Peyer's patch (tissue), 4 donors: ENCODE measurements at regions not wholly inside any gene's neighbourhood (a gene's known extent, or its start where the extent isn't known, plus 50 kb on each side); places are given as distances from the start of the nearest gene placed in this dataset.

Experiments used
- DNase-seq, 3 donors: peaks; one replicate each; pipeline ENCODE4 v3.0.0-alpha.2; 2017 to 2019
- H3K27ac ChIP-seq, 4 donors: fragments of 200-600 bp; sonication (generic); one replicate each; pipeline ENCODE4 v1.5.1; 2016 to 2019
- H3K27me3 ChIP-seq, 2 donors: fragments of 200-600 bp; sonication (generic); one replicate each; pipeline ENCODE4 v1.5.1; 2019
- H3K36me3 ChIP-seq, 3 donors: fragments of 200-600 bp; sonication (generic); one replicate each; pipeline ENCODE4 v1.5.1; 2016 to 2019
- H3K4me1 ChIP-seq, 4 donors: fragments of 200-600 bp; sonication (generic); one replicate each; pipeline ENCODE4 v1.5.1; 2016 to 2019
- H3K4me3 ChIP-seq, 4 donors: fragments of 200-600 bp; sonication (generic); 1 replicate in 3 of 4; 2 replicates in 1 of 4; pipeline ENCODE4 v1.5.1; 2016 to 2019; ENCODE audit warnings: mild to moderate bottlenecking in 1 of 4
- H3K9me3 ChIP-seq, 4 donors: fragments of 200-600 bp; sonication (generic); one replicate each; pipeline ENCODE4 v1.5.1; 2016 to 2019; ENCODE audit warnings: mild to moderate bottlenecking in 1 of 4
- CTCF ChIP-seq, 6 experiments: fragments of 450-650 bp in 4 of 6; fragments of 200-600 bp in 2 of 6; sonication (generic) in 1 of 6; IDR thresholded peaks; one replicate each; pipeline ENCODE4 v1.5.1; 2017 to 2019; ENCODE audit warnings: antibody characterized with exemption in 6 of 6, mild to moderate bottlenecking in 3 of 6, moderate library complexity in 1 of 6
- POLR2A ChIP-seq, 2 donors: fragments of 450-650 bp; IDR thresholded peaks; one replicate each; pipeline ENCODE4 v1.5.1; 2017; ENCODE audit warnings: antibody characterized with exemption in 2 of 2, mild to moderate bottlenecking in 2 of 2, moderate library complexity in 2 of 2

- TF ChIP-seq CTCF (IDR thresholded peaks at IDR 0.05) (no peak), POLR2A (IDR thresholded peaks at IDR 0.05) (no peak)
- H3K4me3 ChIP-seq: no peak overlapping the region
- peaks cover 0 to 11% (median 0%) of the 10 kb centered on the region in 4 donors for H3K9me3 ChIP-seq
- no peaks in the 10 kb centered on the region for H3K27me3 ChIP-seq
- H3K4me1 ChIP-seq: no peaks in the 10 kb centered on the region
- no peaks in the 10 kb centered on the region for H3K36me3 ChIP-seq
- DNase-seq: no peak
- no peak overlapping the region for H3K27ac ChIP-seq
Observed at GRCh38 chr4:18231726-18232125, 210.2 kb upstream of the LCORL start.

- no peak overlapping the region for H3K27ac ChIP-seq
- no peaks in the 10 kb centered on the region for H3K4me1 ChIP-seq
- H3K4me3 ChIP-seq: no peak overlapping the region
- H3K36me3 ChIP-seq: no peaks in the 10 kb centered on the region
- TF ChIP-seq POLR2A (IDR thresholded peaks at IDR 0.05) (no peak), CTCF (IDR thresholded peaks at IDR 0.05) (no peak)
- no peak for DNase-seq
- no peaks in the 10 kb centered on the region for H3K27me3 ChIP-seq
- H3K9me3 ChIP-seq: peaks cover 0 to 11% (median 0%) of the 10 kb centered on the region in 4 donors
Observed at GRCh38 chr4:18227880-18228279, 206.3 kb upstream of the LCORL start.

GRCh38 chr4:18214411-18215055, 193.0 kb upstream of the LCORL start:
- Histone ChIP-seq H3K27me3 (no peaks in the 10 kb centered on the region), H3K27ac (no peak overlapping the region), H3K9me3 (no peaks in the 10 kb centered on the region), H3K4me3 (no peak overlapping the region), H3K36me3 (no peaks in the 10 kb centered on the region), H3K4me1 (no peaks in the 10 kb centered on the region)
- no peak for DNase-seq
- TF ChIP-seq CTCF (IDR thresholded peaks at IDR 0.05) (no peak), POLR2A (IDR thresholded peaks at IDR 0.05) (no peak)

- no peak for DNase-seq
- H3K4me1 ChIP-seq: no peaks in the 10 kb centered on the region
- no peaks in the 10 kb centered on the region for H3K36me3 ChIP-seq
- no peak overlapping the region for H3K4me3 ChIP-seq
- H3K27me3 ChIP-seq: no peaks in the 10 kb centered on the region
- H3K27ac ChIP-seq: no peak overlapping the region
- no peaks in the 10 kb centered on the region for H3K9me3 ChIP-seq
- no peak for TF ChIP-seq POLR2A (IDR thresholded peaks at IDR 0.05)
- TF ChIP-seq CTCF (IDR thresholded peaks at IDR 0.05): no peak
Observed at GRCh38 chr4:18213576-18214198, 192.1 kb upstream of the LCORL start.

GRCh38 chr4:18209448-18209847, 187.9 kb upstream of the LCORL start:
- Histone ChIP-seq H3K4me1 (no peaks in the 10 kb centered on the region), H3K27ac (no peak overlapping the region), H3K27me3 (no peaks in the 10 kb centered on the region), H3K4me3 (no peak overlapping the region), H3K36me3 (no peaks in the 10 kb centered on the region), H3K9me3 (no peaks in the 10 kb centered on the region)
- TF ChIP-seq CTCF (IDR thresholded peaks at IDR 0.05) (no peak), POLR2A (IDR thresholded peaks at IDR 0.05) (no peak)
- no peak for DNase-seq
